ENCODE measurements at regions not wholly inside any gene's neighbourhood (a gene's known extent, or its start where the extent isn't known, plus 50 kb on each side); places are given as distances from the start of the nearest gene placed in this dataset.

- DNase-seq, result no peak
Measured at GRCh38 chr1:14467112-14467511, 131.4 kb upstream of the KAZN start.

DNA sequence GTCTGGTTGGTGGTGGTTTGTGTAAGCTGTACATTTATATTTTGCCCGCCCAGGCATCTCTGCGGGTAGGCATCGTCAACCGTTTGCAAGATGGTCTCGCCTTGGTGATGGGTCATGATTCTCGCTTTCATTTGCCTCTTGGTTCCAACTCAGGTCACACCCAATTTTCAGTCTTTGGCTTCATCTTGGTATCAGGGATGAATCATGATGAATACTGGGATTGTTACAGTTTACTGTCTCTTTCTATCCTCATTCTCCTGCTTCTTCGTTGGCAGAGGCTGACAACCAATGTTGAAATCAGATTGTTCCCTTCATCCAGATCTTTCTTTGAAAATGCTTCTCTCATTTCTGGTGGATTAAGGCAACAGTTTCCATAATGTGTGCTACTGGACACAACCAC lies 129.7 kb upstream of the KAZN start:
- DNase-seq, result no peak

DNA sequence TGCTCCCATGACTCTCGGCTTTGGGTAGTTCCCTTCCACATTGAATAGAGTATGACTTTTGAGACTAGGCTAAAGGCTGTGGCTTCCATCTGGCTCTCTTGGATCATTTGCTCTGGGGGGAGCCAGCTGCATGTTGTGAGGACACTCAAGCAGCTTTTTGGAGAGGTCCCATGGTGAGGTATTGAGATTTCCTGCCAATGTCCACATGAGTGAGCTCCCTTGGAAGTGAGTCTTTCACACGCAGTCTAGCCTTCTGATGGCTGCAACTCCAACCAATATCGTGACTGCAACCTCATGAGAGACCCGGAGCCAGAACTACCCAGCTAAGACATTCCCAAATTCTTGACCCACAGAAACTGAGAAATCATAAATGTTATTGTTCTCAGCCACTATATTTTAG lies 127.7 kb upstream of the KAZN start:
- no peak for DNase-seq

GRCh38 chr1:14474856-14475255 lies 123.6 kb upstream of the KAZN start:
- no peak for DNase-seq

DNA sequence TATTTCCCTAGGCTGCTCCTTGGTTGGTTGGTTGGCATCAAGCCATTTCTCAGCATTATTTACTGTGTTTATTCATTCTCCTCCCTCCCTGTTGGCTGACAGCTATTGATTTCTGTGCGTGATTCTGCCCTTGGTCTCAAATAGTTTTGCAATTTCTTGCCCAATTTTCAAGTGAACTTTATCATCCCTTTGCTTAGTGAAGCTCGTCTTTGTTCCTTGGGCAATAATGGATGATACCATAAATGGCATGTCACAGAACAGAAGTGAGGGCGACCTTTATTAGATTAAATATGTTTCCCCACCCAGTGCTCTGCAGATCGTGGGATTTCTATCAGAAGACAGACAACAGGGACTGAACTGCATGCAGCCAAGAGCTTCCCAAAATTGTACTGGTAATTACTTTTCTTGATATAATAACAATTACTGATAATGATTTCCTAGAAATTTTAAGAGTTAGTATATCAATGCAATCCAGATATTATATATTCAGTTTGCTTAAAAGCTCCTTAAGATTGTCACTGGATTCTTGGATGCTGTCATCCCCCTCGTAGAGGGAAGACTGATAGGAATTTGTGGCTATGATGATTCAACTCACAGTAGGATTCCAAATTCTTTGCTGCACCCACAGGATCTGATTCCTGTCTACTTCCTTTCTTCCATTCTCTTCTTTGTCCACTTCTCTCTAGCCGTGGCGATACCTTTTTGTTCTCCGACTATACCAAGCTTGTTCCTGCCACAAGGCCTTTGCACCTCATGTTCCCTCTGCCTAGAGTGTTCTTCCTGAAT lies 122.1 kb upstream of the KAZN start:
- DNase-seq, result no peak

DNA sequence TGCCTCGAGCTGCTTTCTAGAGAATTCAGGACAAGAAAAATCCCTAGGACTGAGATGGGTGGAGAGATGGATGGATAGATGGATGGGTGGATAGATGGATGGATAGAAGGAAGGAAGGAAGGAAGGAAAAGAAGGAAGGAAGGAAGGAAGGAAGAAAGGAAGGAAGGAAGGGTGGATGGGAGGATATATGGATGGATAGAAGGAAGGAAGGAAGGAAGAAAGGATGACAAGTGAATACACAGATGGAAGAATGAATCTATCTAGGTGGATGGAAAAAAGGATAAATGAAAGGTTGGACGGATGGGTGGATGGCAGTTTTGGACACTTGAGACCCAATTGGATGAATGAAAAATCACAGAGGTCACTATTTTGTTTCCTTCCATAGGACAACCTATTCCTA lies 120.4 kb upstream of the KAZN start:
- no peak for DNase-seq

- DNase-seq, result no peak
Measured at GRCh38 chr1:14479865-14480264, 118.6 kb upstream of the KAZN start.

DNA sequence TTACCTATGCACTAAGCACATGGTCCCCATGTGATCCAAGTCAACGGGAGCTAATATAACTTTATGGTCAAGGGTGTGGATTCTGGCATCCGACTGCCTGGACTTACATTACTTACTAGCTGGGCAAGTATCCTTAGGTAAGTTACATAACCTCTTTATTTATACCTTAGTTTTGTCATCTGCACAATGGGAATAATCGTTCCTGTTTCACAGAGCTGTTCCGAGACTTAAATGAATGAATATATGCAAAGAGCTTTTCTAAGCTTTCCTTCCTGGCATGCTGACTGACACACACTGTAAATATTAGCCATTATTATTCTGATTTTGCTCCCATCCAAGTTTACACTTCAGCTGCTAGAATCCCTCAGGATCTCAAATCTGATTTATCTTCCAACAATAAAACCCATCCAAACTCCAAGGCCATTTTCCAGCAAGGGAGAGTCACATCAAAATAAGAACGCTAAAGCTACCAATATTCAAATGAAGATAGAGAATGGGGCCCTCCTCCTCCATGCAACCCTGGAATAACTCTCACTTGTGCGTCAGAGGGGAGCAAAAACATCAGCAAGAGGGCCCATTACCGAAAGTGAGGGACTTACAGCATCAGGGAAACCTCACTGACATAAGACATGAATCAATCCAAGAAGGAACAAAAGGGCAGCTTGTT lies 115.6 kb upstream of the KAZN start:
- DNase-seq, result no peak

DNA sequence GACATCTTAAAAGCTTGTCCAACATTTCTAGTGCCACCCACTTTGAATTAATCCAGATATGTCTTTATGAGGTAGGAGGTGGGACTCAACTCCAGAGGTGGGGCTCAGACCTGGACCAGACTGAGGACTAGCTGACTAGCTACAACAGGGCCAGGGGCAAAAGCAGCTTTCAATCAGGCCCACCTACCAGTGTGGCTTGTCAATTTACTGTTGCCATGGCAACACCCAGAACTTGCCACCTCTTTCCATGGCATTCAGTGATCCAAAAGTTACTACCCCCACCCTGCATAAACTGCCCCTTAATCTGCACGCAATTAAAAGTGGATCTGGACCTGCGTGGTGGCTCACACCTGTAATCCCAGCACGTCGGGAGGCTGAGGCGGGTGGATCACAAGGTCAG lies 113.2 kb upstream of the KAZN start:
- DNase-seq, result no peak

DNA sequence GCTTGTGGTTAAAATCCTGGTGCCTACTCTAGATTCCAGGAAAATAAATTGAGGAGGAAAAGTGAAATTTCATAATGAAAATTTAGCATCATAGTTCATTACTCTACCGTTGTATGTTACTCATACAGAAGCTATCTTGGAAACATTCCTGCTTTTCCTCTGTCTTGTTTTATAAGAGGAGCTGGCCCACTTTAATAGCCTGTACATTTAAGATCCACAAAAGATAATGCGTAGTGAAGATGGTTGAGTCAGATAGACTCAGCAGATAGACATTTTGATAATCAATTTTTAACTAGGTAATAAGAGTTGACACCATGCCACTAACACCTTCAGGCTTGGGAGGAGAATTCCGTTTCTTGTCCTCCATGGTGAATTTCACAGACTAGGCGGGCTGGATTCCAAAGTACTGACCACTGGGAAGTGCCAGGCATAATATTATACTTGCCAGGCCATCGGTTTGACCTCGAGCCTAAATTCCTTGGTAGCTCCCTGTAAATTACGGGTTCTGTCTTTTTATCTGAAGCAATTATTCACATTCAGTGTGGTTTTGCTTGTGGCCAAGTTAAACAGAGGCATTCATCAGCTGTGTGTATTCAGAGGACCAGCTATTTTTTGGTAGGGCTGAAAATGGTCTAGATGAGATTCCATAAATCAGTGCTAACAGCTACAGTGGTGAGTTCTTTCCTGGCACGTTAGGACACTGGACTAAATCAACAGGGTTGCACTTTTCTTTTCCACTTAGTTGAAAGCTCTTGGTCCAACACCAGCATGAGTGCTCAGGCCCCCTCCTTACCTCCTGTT lies 111.9 kb upstream of the KAZN start:
- no peak for DNase-seq

DNA sequence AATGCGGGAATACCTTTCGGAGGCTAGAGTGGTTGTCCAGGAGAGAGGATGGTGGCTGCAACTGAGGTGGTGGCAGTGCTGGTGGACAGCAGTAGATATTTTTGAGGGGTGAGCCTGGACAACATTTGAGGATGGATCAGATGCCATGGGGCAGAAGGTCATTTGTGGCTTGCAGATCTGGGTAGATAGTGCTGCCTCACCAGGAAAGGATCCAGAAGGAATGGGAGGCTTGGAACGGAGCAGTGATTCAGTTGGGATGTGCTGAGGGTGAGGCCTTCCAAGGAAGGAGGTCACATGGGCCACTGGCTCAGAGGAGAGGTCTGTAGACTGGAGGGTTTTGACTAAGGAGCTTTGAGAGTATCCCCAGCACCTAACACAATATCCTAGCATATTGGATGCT lies 110.8 kb upstream of the KAZN start:
- DNase-seq, result no peak

DNA sequence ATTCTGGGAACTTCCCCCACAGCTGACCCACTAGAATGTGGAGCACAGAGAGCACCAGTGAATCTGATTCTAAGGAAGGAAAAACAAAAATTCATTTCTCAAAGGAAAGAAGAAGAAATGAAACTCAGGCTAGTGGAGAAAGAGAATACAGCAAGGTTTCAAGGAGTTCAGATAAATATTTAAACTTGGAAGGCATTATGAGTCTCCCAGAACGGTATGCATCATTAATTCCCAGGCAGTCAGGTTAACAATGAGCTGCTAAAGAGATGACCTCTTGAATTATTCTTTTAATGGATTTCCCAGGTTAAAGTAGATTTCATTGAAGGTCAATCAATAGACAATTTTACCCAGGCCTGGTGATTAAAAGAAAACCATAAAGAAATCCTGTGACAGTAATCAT lies 103.6 kb upstream of the KAZN start:
- DNase-seq, result no peak

GRCh38 chr1:14495381-14495780 lies 103.1 kb upstream of the KAZN start:
- DNase-seq, result no peak

- DNase-seq, result no peak
Measured at GRCh38 chr1:14495996-14496395, 102.5 kb upstream of the KAZN start.

GRCh38 chr1:14498839-14499238 lies 99.6 kb upstream of the KAZN start:
- no peak for DNase-seq

- DNase-seq, result no peak
Measured at GRCh38 chr1:14499312-14500040, 99.0 kb upstream of the KAZN start.

- no peak for DNase-seq
Measured at GRCh38 chr1:14500041-14500440, 98.4 kb upstream of the KAZN start.

GRCh38 chr1:14500912-14501311 lies 97.6 kb upstream of the KAZN start:
- DNase-seq, result no peak

GRCh38 chr1:14504517-14504916 lies 94.0 kb upstream of the KAZN start:
- no peak for DNase-seq

GRCh38 chr1:14506471-14507255 lies 91.8 kb upstream of the KAZN start:
- no peak for DNase-seq

- no peak for DNase-seq
Measured at GRCh38 chr1:14507262-14507661, 91.2 kb upstream of the KAZN start.

DNA sequence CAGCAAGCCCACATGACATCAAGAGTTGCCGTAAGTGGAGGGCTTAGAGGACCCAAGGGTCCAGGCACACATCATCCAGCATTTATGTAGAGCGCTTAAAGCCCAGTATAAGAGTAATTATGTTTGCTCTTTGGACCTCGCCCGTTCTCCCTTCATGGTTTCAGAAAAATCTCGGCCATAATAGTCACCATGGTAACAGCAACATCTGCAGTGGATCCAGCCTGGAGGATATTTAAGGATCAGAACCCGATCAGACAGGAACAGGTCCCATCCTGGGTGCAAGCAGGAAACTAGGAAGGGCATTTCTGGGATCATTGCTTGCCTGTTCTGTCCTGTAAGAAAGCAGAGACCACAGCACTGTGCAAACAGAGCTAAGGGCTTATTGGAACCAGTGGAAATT lies 89.9 kb upstream of the KAZN start:
- no peak for DNase-seq
